Ovary (tissue), 3 donors: ENCODE measurements at regions not wholly inside any gene's neighbourhood (a gene's known extent, or its start where the extent isn't known, plus 50 kb on each side); places are given as distances from the start of the nearest gene placed in this dataset.

ENCODE experiments used
- CTCF ChIP-seq, 3 donors: fragments of 450-650 bp in 2 of 3; fragments of 200-600 bp in 1 of 3; IDR thresholded peaks; one replicate each; pipeline versions ENCODE4 v1.5.1 to v1.8.0; 2016 to 2022; ENCODE audit warnings: antibody characterized with exemption in 3 of 3, mild to moderate bottlenecking in 1 of 3
- POLR2A ChIP-seq: fragments of 450-650 bp; IDR thresholded peaks from one replicate; pipeline ENCODE4 v1.6.1; 2017; ENCODE audit warnings: antibody characterized with exemption, mild to moderate bottlenecking, moderate library complexity
- donor health status: DM: no; HTN: no; CAD: no.

- TF ChIP-seq CTCF (IDR thresholded peaks at IDR 0.05) (no peak), POLR2A (no peak)
Measured at GRCh38 chr6:6738922-6739716, 150.6 kb downstream of the LY86 start.
